ENCODE measurements at regions not wholly inside any gene's neighbourhood (a gene's known extent, or its start where the extent isn't known, plus 50 kb on each side); places are given as distances from the start of the nearest gene placed in this dataset.

- no peak for TF ChIP-seq CTCF (conservative IDR thresholded peaks at IDR 0.05; ENCODE audit: control insufficient read depth, insufficient read depth, low read depth, low read length)
- DNase-seq (ENCODE audit: low read depth) = no peak
- H3K4me3 ChIP-seq (ENCODE audit: control insufficient read depth, low read depth, low read length) = no peak overlapping the region
Observed at GRCh38 chr2:858646-859045, 92.0 kb upstream of the SNTG2 start.

DNA sequence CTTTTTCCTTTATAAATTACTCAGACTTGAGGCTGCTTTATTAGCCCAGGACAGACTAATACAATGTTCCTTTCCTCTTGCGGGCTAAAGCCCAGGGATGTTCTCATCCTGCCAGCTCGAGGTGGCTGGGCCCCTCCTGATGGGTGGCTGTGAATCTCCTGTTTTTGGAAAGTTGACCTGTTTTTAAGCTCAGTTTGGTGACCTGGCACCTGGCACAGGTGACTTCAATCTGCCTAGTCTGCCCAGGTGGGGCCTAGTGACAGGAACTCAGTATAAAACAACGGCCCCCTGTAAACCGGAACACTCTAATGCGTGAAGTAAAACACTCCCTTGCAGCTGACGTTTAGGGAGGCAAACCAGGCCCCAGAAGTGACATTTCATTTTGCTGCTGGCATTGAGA, 92.7 kb upstream of the SNTG2 start:
- no peak for DNase-seq (ENCODE audit: low read depth)
- TF ChIP-seq CTCF (conservative IDR thresholded peaks at IDR 0.05; ENCODE audit: control insufficient read depth, insufficient read depth, low read depth, low read length) = no peak
- H3K4me3 ChIP-seq (ENCODE audit: control insufficient read depth, low read depth, low read length) = no peak overlapping the region

DNA sequence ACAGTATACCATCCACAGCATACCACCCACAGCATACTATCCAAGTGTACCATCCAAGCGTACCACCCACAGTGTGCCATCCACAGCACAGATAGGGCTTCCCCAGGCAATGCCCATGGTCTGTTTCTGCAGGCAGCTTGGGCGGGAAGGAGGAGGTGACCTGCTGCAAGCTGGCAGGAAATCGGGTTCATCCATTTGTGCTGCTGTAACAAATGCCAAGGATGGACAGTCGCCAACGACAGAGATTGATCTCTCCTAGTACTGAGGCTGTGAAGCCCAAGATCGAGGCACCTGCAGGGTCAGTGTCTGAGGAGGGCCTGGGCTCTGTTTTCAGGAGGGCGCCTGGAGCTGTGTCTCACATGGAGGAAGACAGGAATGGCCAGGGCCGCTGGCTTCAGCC, 93.6 kb upstream of the SNTG2 start:
- DNase-seq (ENCODE audit: low read depth) = no peak
- no peak overlapping the region for H3K4me3 ChIP-seq (ENCODE audit: control insufficient read depth, low read depth, low read length)
- no peak for TF ChIP-seq CTCF (conservative IDR thresholded peaks at IDR 0.05; ENCODE audit: control insufficient read depth, insufficient read depth, low read depth, low read length)

GRCh38 chr2:856456-856855, 94.2 kb upstream of the SNTG2 start:
- no peak overlapping the region for H3K4me3 ChIP-seq (ENCODE audit: control insufficient read depth, low read depth, low read length)
- no peak for TF ChIP-seq CTCF (conservative IDR thresholded peaks at IDR 0.05; ENCODE audit: control insufficient read depth, insufficient read depth, low read depth, low read length)
- DNase-seq (ENCODE audit: low read depth) = no peak

DNA sequence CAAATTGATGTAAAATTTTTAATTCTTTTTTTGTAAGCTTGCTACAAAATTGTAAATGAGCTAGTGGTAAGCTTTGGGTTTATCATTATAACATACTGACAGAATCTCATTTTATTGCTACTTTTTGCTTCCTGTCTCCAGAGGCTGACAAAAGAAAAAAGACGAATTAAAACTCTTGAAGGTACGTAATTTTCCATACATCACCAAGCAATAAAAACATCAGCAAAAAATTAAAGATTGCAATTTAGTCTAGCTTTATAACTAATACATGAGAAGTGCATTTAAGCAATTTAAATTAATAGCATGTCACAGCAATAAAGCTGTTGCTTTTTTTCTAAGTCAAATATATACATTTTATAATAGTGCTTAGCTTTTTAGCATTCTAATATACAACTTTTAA, 94.6 kb upstream of the SNTG2 start:
- DNase-seq (ENCODE audit: low read depth) = no peak
- no peak overlapping the region for H3K4me3 ChIP-seq (ENCODE audit: control insufficient read depth, low read depth, low read length)
- no peak for TF ChIP-seq CTCF (conservative IDR thresholded peaks at IDR 0.05; ENCODE audit: control insufficient read depth, insufficient read depth, low read depth, low read length)

DNA sequence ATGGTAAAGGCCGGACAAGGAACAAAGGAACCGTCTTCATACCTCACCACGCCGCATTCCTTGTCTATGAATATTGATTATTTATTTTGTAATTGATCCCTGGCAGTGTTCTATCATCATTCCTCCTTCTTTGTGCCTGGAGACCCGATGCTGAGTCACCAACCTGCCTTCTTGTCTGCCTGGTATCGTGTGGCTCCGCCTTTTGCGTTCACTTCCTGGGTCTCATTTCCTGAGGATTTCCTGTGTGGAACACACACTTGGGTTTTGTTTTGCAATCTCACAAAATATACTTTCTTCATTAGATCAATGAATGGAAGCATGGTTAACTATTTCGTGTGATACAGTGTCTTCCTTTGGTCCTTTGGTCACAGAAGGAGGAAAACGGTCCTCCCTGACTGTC, 95.5 kb upstream of the SNTG2 start:
- no peak overlapping the region for H3K4me3 ChIP-seq (ENCODE audit: control insufficient read depth, low read depth, low read length)
- no peak for DNase-seq (ENCODE audit: low read depth)
- TF ChIP-seq CTCF (conservative IDR thresholded peaks at IDR 0.05; ENCODE audit: control insufficient read depth, insufficient read depth, low read depth, low read length) = no peak

GRCh38 chr2:854460-854859, 96.2 kb upstream of the SNTG2 start:
- peak; percentile 4 for DNase-seq (ENCODE audit: low read depth)
- TF ChIP-seq CTCF (conservative IDR thresholded peaks at IDR 0.05; ENCODE audit: control insufficient read depth, insufficient read depth, low read depth, low read length) = peak; percentile 27

More at GRCh38 chr2:854460-854859, 96.2 kb upstream of the SNTG2 start:
- no peak overlapping the region for H3K4me3 ChIP-seq (ENCODE audit: control insufficient read depth, low read depth, low read length)
